Fibroblast of lung (primary cell): ENCODE measurements at regions not wholly inside any gene's neighbourhood (a gene's known extent, or its start where the extent isn't known, plus 50 kb on each side); places are given as distances from the start of the nearest gene placed in this dataset.

Experiments used
- EZH2 ChIP-seq: IDR thresholded peaks from 2 replicates; pipeline ENCODE4 v1.5.1; 2012; ENCODE audit warnings: low read length, control low read depth, mild to moderate bottlenecking; ENCODE audit errors: missing control alignments
- TF ChIP-seq, protein P1 (sequence below), 2 donors: IDR thresholded peaks in 1 of 2; conservative IDR thresholded peaks in 1 of 2; 1 replicate in 1 of 2; 2 replicates in 1 of 2; pipeline ENCODE4 v1.5.1; 2011 to 2012; ENCODE audit warnings: low read length in 2 of 2, control low read depth in 1 of 2, inconsistent platforms in 1 of 2, low read depth in 1 of 2, mild to moderate bottlenecking in 1 of 2

DNA sequence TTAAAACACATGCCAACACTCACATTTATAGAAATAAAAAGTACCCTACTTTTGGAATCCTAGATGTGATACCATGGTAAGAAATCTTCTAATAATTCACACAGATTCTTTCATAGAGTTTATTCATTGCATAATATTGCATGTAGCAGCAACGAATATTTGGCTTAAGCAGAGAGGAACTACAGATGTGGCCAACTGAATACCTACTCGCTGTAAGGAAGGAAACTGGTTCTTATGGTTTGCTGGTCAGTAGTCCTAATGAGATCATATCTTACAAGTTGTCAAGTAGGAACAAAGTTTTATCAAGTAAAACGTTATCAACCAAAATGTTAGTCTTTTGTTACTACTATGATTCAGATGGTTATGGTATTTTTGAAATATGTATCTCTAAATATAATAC is 996.1 kb downstream of the PDHA2 start:
- TF ChIP-seq, protein P1, sequence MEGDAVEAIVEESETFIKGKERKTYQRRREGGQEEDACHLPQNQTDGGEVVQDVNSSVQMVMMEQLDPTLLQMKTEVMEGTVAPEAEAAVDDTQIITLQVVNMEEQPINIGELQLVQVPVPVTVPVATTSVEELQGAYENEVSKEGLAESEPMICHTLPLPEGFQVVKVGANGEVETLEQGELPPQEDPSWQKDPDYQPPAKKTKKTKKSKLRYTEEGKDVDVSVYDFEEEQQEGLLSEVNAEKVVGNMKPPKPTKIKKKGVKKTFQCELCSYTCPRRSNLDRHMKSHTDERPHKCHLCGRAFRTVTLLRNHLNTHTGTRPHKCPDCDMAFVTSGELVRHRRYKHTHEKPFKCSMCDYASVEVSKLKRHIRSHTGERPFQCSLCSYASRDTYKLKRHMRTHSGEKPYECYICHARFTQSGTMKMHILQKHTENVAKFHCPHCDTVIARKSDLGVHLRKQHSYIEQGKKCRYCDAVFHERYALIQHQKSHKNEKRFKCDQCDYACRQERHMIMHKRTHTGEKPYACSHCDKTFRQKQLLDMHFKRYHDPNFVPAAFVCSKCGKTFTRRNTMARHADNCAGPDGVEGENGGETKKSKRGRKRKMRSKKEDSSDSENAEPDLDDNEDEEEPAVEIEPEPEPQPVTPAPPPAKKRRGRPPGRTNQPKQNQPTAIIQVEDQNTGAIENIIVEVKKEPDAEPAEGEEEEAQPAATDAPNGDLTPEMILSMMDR (conservative IDR thresholded peaks at IDR 0.05 in 1 of 2, IDR thresholded peaks at IDR 0.05 in 1 of 2; ENCODE audit: low read depth in 1 of 2, low read length in 2 of 2) = no peak
- TF ChIP-seq EZH2 = no peak
